HG03565 (cell line): ENCODE measurements at regions not wholly inside any gene's neighbourhood (a gene's known extent, or its start where the extent isn't known, plus 50 kb on each side); places are given as distances from the start of the nearest gene placed in this dataset.

Experiments used
- ATAC-seq: cut with Tn5 transposase; IDR thresholded peaks from one replicate; pipeline ENCODE4 v1.9.1; 2021; ENCODE audit warnings: mild to moderate bottlenecking, moderate library complexity; ENCODE audit not compliant: unreplicated experiment

DNA sequence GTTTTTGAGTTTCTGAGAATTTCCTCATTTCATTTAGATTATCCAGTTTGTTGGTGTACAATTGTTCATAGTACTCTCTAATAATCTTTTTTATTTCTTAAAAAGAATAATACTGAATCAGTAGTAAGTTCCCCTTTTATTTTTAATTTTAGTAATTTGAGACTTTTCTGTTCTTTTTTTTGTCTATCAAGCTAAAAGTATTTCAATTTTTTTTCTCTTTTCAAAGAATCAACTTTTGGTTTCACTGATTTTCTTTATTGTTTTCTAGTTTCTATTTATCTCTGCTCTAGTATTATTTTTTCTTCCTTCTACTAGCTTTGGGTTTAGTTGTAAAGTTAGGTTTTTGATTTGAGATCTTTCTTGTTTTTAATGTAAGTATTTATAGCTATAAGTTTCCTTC, 60.6 kb upstream of the ARL15 start:
- no peak for ATAC-seq

- ATAC-seq, result no peak
Observed at GRCh38 chr5:54367844-54368243, 57.5 kb upstream of the ARL15 start.

DNA sequence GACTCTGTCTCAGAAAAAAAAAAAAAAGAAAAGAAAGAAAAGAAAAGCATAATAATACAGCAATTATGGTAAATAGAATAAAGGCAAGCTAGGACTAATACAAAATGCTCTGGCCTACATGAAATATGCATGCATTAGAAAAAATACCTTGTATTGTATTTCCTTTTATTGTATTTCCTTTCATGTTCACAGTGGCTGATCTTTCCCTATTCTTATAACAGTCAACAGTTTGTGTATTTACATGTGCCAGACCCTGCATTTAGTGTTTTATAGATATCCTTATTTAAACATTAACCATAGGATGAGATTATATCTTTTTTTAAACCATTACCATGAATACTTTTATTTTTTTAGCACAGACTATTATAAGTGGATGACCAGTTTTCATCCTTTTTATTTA, 56.3 kb upstream of the ARL15 start:
- no peak for ATAC-seq

GRCh38 chr5:54363669-54364068, 53.3 kb upstream of the ARL15 start:
- no peak for ATAC-seq

DNA sequence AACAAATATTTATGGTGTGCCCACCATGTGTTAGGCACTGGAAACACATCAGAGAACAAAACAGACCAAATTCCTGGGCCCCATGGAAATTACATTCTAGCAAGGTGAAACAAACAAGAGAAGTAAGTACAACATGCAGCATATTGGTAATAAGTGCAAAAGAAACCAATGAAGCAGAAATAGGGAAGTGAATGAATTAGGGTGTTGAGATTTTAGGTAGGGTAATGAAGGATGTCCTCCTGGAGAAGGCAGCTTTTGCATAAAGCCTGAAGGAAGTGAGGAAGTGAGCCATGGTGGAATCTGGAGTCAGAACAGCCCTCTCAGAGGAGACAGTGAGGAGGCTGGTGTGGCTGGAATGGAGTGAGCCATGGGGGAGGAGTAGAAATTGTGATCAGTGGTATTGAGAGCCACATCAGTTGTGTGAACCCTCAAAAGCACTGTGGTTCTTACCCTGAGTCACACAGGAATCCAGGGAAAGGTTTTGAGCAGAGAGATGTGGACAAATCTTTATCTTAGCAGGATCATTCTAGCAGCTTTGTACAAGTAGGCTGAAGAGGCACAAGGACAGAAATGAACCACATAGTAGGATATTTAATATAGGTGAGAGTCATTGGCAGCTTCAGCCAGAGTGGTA, 52.7 kb upstream of the ARL15 start:
- ATAC-seq, result no peak

GRCh38 chr5:54362434-54362833, 52.1 kb upstream of the ARL15 start:
- ATAC-seq, result no peak

DNA sequence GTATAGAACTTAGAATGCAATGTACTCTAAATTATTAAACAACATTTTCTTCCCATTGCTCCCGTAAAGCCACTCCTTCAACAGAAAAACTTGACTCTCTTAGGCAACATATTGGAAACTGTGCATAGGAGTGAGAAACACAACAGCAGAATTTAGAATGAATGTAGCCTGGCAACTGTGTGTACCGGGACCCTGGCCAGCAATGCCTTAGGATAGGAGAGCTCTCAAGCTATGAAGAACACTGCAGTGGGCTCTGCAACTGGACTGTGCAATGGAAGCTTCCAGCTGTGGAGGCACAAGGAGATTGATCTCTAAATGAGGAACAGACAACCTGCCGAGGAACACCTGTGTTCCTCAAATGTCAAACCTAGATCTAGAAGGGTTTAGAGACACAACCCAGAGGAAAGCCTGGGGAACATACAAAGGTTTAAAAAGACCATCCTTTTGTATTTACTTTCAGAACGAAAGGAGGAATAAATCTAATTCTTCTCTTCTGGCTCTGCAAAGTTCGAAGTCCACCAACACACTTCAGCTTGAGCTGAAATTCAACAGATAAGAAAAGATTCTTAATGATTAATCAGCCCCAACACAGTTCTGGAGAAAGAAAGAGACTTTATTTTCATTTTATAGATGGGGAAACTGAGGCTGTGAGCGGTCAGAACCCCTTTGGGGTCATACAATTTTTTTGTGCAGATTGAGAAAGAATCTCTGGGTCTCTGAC, 51.5 kb upstream of the ARL15 start:
- no peak for ATAC-seq

- ATAC-seq, result no peak
Observed at GRCh38 chr5:54360925-54361662, 50.7 kb upstream of the ARL15 start.
